SK-N-SH (cell line): ENCODE measurements at regions not wholly inside any gene's neighbourhood (a gene's known extent, or its start where the extent isn't known, plus 50 kb on each side); places are given as distances from the start of the nearest gene placed in this dataset.

Experiments
- RCOR1 ChIP-seq: fragments of 150-350 bp; IDR thresholded peaks from 2 replicates; pipeline ENCODE4 v1.6.1; 2017; ENCODE audit warnings: antibody characterized with exemption, low read length
- RFX5 ChIP-seq: IDR thresholded peaks from 2 replicates; pipeline ENCODE4 v1.6.1; 2012; ENCODE audit warnings: mild to moderate bottlenecking, improper control_type of control experiment, low read length
- USF2 ChIP-seq: fragments of 150-350 bp; IDR thresholded peaks from 2 replicates; pipeline ENCODE4 v1.6.1; 2017; ENCODE audit warnings: antibody characterized with exemption, low read length, low read depth, borderline replicate concordance
- TF ChIP-seq, protein P1 (sequence below): fragments of 200-600 bp; sonication (generic); IDR thresholded peaks from 2 replicates; pipeline ENCODE4 v1.6.1; 2017; ENCODE audit warnings: antibody characterized with exemption, mild to moderate bottlenecking, moderate library complexity
- TF ChIP-seq, protein P2 (sequence below): IDR thresholded peaks from 2 replicates; pipeline ENCODE4 v1.4.0; 2012; ENCODE audit warnings: low read depth, borderline replicate concordance
- TF ChIP-seq, protein P3 (sequence below): IDR thresholded peaks from 2 replicates; pipeline ENCODE4 v1.4.0; 2012; ENCODE audit warnings: low read depth, borderline replicate concordance
- TF ChIP-seq, protein P4 (sequence below): IDR thresholded peaks from 2 replicates; pipeline ENCODE4; 2012

GRCh38 chr6:86147859-86148258, 505.2 kb upstream of the SYNCRIP start:
- TF ChIP-seq, protein P1, sequence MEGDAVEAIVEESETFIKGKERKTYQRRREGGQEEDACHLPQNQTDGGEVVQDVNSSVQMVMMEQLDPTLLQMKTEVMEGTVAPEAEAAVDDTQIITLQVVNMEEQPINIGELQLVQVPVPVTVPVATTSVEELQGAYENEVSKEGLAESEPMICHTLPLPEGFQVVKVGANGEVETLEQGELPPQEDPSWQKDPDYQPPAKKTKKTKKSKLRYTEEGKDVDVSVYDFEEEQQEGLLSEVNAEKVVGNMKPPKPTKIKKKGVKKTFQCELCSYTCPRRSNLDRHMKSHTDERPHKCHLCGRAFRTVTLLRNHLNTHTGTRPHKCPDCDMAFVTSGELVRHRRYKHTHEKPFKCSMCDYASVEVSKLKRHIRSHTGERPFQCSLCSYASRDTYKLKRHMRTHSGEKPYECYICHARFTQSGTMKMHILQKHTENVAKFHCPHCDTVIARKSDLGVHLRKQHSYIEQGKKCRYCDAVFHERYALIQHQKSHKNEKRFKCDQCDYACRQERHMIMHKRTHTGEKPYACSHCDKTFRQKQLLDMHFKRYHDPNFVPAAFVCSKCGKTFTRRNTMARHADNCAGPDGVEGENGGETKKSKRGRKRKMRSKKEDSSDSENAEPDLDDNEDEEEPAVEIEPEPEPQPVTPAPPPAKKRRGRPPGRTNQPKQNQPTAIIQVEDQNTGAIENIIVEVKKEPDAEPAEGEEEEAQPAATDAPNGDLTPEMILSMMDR, result no peak
- TF ChIP-seq USF2 (no peak), RCOR1 (no peak), RFX5 (no peak)
- TF ChIP-seq, protein P2, sequence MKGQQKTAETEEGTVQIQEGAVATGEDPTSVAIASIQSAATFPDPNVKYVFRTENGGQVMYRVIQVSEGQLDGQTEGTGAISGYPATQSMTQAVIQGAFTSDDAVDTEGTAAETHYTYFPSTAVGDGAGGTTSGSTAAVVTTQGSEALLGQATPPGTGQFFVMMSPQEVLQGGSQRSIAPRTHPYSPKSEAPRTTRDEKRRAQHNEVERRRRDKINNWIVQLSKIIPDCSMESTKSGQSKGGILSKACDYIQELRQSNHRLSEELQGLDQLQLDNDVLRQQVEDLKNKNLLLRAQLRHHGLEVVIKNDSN, result no peak
- TF ChIP-seq, protein P3, sequence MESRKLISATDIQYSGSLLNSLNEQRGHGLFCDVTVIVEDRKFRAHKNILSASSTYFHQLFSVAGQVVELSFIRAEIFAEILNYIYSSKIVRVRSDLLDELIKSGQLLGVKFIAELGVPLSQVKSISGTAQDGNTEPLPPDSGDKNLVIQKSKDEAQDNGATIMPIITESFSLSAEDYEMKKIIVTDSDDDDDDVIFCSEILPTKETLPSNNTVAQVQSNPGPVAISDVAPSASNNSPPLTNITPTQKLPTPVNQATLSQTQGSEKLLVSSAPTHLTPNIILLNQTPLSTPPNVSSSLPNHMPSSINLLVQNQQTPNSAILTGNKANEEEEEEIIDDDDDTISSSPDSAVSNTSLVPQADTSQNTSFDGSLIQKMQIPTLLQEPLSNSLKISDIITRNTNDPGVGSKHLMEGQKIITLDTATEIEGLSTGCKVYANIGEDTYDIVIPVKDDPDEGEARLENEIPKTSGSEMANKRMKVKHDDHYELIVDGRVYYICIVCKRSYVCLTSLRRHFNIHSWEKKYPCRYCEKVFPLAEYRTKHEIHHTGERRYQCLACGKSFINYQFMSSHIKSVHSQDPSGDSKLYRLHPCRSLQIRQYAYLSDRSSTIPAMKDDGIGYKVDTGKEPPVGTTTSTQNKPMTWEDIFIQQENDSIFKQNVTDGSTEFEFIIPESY, result no peak
- TF ChIP-seq, protein P4, sequence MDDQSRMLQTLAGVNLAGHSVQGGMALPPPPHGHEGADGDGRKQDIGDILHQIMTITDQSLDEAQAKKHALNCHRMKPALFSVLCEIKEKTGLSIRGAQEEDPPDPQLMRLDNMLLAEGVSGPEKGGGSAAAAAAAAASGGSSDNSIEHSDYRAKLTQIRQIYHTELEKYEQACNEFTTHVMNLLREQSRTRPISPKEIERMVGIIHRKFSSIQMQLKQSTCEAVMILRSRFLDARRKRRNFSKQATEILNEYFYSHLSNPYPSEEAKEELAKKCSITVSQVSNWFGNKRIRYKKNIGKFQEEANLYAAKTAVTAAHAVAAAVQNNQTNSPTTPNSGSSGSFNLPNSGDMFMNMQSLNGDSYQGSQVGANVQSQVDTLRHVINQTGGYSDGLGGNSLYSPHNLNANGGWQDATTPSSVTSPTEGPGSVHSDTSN, result no peak
